ENCODE measurements at regions not wholly inside any gene's neighbourhood (a gene's known extent, or its start where the extent isn't known, plus 50 kb on each side); places are given as distances from the start of the nearest gene placed in this dataset.
"Not testable (repeated sequence)": the region's sequence is repeated elsewhere in the genome, so short reads cannot be mapped to it uniquely, and the experiment has no call there.

DNA sequence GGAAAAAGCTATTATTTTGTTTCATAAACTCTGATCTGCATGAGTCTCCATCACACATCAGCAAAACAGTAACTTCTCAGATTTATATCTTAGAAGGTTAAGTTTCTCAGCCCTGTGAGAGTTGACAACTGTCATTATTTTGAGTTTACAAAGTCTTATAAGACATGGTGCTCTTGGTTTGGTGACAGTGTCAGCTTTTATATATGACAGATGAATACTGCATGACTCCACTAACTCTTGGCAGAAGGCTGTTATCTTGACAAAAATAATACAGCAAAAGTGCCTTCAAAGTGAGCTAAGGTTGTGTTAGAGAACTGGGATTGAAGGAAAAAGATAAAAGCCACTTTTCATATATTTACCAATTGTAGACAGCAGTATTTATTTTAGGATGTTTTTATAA, 528.4 kb upstream of the SOX9 start:
- DNase-seq (ENCODE audit: low read depth), result no peak
- H3K4me3 ChIP-seq (ENCODE audit: low read depth, low read length), result no peak overlapping the region
- in situ Hi-C loops (cut with HindIII; ENCODE audit: low sequenced_read_pairs), result no loop called here

DNA sequence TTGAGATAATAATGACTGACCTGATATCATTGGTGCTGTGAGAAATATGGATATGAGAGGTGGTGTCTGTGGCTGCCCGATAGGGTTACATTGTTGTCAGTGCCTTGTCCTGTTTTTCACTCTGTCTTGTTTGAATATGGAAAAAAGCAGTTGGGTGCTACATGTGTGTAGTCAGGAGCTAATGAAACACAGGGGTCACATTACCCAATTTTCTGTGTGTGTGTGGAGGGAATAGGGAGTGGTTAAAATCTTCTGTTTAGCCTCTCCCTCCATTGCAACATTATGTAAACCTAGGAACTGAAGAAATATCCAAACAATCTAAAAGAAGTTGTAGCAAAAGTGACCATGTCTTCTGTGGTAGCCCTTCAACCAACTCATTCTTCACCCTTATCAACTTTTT, 527.7 kb upstream of the SOX9 start:
- no peak overlapping the region for H3K4me3 ChIP-seq (ENCODE audit: low read depth, low read length)
- in situ Hi-C loops (cut with HindIII; ENCODE audit: low sequenced_read_pairs), result no loop called here
- TF ChIP-seq, protein P1, sequence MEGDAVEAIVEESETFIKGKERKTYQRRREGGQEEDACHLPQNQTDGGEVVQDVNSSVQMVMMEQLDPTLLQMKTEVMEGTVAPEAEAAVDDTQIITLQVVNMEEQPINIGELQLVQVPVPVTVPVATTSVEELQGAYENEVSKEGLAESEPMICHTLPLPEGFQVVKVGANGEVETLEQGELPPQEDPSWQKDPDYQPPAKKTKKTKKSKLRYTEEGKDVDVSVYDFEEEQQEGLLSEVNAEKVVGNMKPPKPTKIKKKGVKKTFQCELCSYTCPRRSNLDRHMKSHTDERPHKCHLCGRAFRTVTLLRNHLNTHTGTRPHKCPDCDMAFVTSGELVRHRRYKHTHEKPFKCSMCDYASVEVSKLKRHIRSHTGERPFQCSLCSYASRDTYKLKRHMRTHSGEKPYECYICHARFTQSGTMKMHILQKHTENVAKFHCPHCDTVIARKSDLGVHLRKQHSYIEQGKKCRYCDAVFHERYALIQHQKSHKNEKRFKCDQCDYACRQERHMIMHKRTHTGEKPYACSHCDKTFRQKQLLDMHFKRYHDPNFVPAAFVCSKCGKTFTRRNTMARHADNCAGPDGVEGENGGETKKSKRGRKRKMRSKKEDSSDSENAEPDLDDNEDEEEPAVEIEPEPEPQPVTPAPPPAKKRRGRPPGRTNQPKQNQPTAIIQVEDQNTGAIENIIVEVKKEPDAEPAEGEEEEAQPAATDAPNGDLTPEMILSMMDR (IDR thresholded peaks at IDR 0.05; ENCODE audit: low read depth, low read length, missing control alignments), result no peak
- no peak for DNase-seq (ENCODE audit: low read depth)

More for the DNA sequence above, 528.4 kb upstream of the SOX9 start:
- TF ChIP-seq, protein P1 (IDR thresholded peaks at IDR 0.05; ENCODE audit: low read depth, low read length, missing control alignments), result no peak

DNA sequence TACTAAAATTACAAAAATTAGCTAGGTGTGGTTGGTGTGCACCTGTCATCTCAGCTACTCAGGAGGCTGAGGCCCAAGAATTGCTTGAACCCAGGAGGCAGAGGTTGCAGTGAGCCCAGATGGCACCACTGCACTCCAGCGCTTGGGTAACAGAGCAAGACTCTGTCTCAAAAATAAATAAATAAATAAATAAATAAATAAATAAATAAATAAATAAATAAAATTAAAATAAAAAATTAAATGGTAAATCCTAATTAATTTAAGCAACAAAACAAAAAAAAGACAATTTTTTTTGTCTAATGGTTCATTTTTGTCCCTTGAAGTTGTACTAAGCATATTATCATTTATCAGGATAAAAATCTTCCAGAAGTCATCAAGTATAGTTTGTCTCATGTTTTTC, 521.2 kb upstream of the SOX9 start:
- DNase-seq (ENCODE audit: low read depth); in situ Hi-C loops (cut with HindIII; ENCODE audit: low sequenced_read_pairs); H3K4me3 ChIP-seq (ENCODE audit: low read depth, low read length): not testable (repeated sequence)

DNA sequence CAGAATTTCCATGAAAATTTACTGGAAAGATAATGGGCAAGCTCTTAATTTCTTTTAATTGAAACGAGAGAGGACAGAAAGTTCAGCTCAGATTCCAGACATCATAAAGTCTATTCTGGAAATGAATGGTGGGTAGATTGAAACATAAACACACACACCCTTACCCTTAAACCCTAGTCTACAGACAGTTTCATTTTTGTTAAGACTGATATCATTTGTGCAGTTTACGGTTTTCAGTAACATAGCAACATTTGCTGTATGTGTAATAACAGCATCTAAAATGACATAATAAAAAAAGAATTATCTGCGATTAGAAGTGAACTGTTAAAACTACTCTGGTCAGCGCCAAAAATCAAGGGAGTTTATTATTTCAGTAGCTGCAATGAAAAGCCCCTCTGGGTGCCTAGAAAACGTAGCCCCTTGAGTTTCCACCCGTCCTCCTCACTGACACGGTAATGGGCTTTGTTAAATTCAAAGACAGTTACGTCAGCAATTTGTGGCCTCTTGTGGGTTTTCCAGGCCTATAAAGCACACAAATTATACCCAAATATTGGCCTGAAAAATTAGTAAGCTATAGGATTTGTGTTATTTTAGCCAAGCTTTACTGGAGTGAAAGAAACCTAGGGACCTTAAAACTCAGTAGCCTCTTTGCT, 520.6 kb upstream of the SOX9 start:
- no peak for DNase-seq (ENCODE audit: low read depth)
- TF ChIP-seq, protein P1 (IDR thresholded peaks at IDR 0.05; ENCODE audit: low read depth, low read length, missing control alignments), result no peak
- in situ Hi-C loops (cut with HindIII; ENCODE audit: low sequenced_read_pairs), result no loop called here
- no peak overlapping the region for H3K4me3 ChIP-seq (ENCODE audit: low read depth, low read length)

DNA sequence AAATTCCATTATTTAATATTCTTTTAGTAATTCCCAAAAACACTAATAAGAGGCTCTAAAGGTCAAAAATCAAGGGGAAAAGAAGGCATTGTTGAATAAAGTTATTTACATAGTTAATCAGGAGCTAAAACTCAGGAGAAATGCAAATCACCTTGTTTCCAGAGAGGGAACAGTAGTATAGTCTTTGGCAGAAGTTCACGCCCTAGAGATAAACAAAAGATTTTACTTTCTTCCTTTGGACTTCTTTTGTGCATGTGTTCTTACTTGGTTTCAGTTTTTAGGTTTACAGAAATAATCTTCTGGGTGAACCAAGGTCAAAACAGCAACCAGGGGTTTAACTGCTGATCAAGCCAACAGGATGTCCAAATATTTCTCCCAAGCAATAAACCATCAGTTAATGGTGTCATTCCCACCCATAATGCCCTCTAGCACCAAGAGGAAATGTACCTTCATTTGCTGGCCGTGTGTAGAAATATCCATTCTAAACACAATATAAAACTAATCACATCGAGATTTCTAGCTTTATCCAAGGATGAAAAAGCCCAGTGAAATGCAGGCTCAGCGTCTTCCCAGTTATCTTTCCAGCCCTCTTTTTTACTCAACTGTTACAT, 518.8 kb upstream of the SOX9 start:
- in situ Hi-C loops (cut with HindIII; ENCODE audit: low sequenced_read_pairs), result no loop called here
- TF ChIP-seq, protein P1 (IDR thresholded peaks at IDR 0.05; ENCODE audit: low read depth, low read length, missing control alignments), result no peak
- DNase-seq (ENCODE audit: low read depth), result no peak
- H3K4me3 ChIP-seq (ENCODE audit: low read depth, low read length), result no peak overlapping the region

DNA sequence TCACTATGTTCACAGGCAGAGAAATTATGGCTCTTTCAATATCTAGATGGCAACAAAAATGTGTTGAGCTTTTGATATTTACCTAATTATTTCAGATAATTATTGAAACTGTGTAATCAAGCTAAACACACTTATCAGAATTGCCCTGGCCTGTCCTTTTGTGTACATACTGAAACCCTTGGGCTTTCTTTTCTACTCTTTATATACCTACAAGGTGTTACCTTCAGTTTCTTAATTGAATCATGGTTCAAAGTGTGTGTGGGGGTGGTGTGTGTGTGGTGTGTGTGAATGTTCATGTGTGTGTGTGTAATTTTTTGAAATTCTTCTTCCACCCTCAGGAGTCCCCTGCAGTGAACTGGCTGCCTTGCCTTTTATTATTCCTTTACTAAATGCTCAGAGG, 506.8 kb upstream of the SOX9 start:
- in situ Hi-C loops (cut with HindIII; ENCODE audit: low sequenced_read_pairs), result no loop called here
- no peak for DNase-seq (ENCODE audit: low read depth)
- TF ChIP-seq, protein P1 (IDR thresholded peaks at IDR 0.05; ENCODE audit: low read depth, low read length, missing control alignments), result no peak
- no peak overlapping the region for H3K4me3 ChIP-seq (ENCODE audit: low read depth, low read length)

DNA sequence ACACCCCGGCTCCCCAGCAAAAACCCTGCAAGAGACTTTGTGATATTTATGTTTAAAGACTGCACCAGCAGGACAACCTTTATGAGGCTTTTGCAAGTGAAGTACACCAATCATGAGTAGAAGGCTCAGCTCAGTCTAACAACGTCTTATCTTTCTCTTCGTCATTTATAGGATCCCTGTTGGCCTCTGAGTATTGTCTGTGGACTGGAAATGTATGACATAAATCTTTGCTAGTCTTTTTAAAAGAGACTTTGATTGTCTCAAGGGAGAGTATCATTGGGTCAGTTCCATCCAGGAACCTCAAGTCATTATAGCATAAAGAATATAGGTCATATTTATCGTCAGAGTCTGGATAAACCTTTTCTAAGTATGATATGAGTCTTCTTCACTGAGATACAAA, 505.0 kb upstream of the SOX9 start:
- no peak overlapping the region for H3K4me3 ChIP-seq (ENCODE audit: low read depth, low read length)
- DNase-seq (ENCODE audit: low read depth), result no peak
- in situ Hi-C loops (cut with HindIII; ENCODE audit: low sequenced_read_pairs), result no loop called here
- TF ChIP-seq, protein P1 (IDR thresholded peaks at IDR 0.05; ENCODE audit: low read depth, low read length, missing control alignments), result no peak

DNA sequence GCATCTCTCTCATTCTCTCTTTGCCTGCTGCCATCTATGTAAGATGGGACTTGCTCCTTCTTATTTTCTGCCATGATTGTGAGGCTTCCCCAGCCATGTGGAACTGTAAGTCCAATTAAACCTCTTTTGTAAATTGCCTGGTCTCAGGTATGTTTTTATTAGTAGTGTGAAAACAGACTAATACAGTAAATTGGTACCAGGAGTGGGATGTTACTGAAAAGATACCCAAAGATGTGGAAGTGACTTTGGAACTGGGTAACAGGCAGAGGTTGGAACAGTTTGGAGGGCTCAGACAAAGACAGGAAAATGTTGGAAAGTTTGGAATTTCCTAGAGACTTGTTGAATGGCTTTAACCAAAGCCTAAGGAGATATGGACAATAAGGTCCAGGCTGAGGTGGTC, 503.1 kb upstream of the SOX9 start:
- in situ Hi-C loops (cut with HindIII; ENCODE audit: low sequenced_read_pairs); H3K4me3 ChIP-seq (ENCODE audit: low read depth, low read length); DNase-seq (ENCODE audit: low read depth): not testable (repeated sequence)

All from astrocyte of the cerebellum (primary cell).